Chondrocyte (in vitro differentiated cells): ENCODE measurements at regions not wholly inside any gene's neighbourhood (a gene's known extent, or its start where the extent isn't known, plus 50 kb on each side); places are given as distances from the start of the nearest gene placed in this dataset.
"Not testable (repeated sequence)": the region's sequence is repeated elsewhere in the genome, so short reads cannot be mapped to it uniquely, and the experiment has no call there.

ENCODE experiments used
- DNase-seq: peaks from one replicate; pipeline ENCODE4 v3.0.0; 2021; ENCODE audit warnings: mixed read lengths, low spot score
- H3K27ac Mint-ChIP-seq: one replicate; pipeline ENCODE4 v1.8.0; 2021; ENCODE audit warnings: mild to moderate bottlenecking, moderate library complexity, mixed read lengths; ENCODE audit not compliant: unreplicated experiment
- H3K27me3 Mint-ChIP-seq: 2 replicates; pipeline ENCODE4 v1.8.0; 2021; ENCODE audit warnings: low read depth, mixed read lengths
- H3K36me3 Mint-ChIP-seq: 2 replicates; pipeline ENCODE4 v1.8.0; 2021; ENCODE audit warnings: low read depth, mixed read lengths
- H3K4me1 Mint-ChIP-seq: 2 replicates; pipeline ENCODE4 v1.8.0; 2021; ENCODE audit warnings: low read depth, mild to moderate bottlenecking, mixed read lengths
- H3K4me3 Mint-ChIP-seq: one replicate; pipeline ENCODE4 v1.8.0; 2021; ENCODE audit warnings: mild to moderate bottlenecking, moderate library complexity, mixed read lengths; ENCODE audit not compliant: unreplicated experiment
- H3K9me3 Mint-ChIP-seq: 2 replicates; pipeline ENCODE4 v1.8.0; 2021; ENCODE audit warnings: low read depth, mixed read lengths
- CTCF ChIP-seq: fragments of 200-600 bp; sonication (generic); IDR thresholded peaks from 2 replicates; pipeline ENCODE4 v1.5.0; 2021; ENCODE audit warnings: antibody characterized with exemption, mild to moderate bottlenecking, moderate library complexity

GRCh38 chr14:51462706-51463105 is 189.0 kb upstream of the FRMD6 start:
- Mint-ChIP-seq H3K4me3 (no peak overlapping the region), H3K4me1 (peaks cover 10% of the 10 kb centered on the region), H3K27ac (no peak overlapping the region), H3K27me3 (no peaks in the 10 kb centered on the region), H3K36me3 (no peaks in the 10 kb centered on the region), H3K9me3 (no peaks in the 10 kb centered on the region)
- no peak for TF ChIP-seq CTCF
- DNase-seq: no peak

- no peak for DNase-seq
- Mint-ChIP-seq H3K9me3 (no peaks in the 10 kb centered on the region), H3K27me3 (no peaks in the 10 kb centered on the region), H3K4me1 (peaks cover 6% of the 10 kb centered on the region), H3K36me3 (no peaks in the 10 kb centered on the region), H3K4me3 (no peak overlapping the region), H3K27ac (no peak overlapping the region)
- no peak for TF ChIP-seq CTCF
These were observed 188.2 kb upstream of the FRMD6 start for GRCh38 chr14:51463461-51463860.

GRCh38 chr14:51464411-51464810 is 187.3 kb upstream of the FRMD6 start:
- H3K36me3 Mint-ChIP-seq: no peaks in the 10 kb centered on the region
- peaks cover 3% of the 10 kb centered on the region for H3K4me1 Mint-ChIP-seq
- no peak for TF ChIP-seq CTCF
- H3K27me3 Mint-ChIP-seq: no peaks in the 10 kb centered on the region
- no peak overlapping the region for H3K4me3 Mint-ChIP-seq
- DNase-seq: no peak
- H3K9me3 Mint-ChIP-seq: no peaks in the 10 kb centered on the region
- H3K27ac Mint-ChIP-seq: no peak overlapping the region

GRCh38 chr14:51465486-51465885 is 186.2 kb upstream of the FRMD6 start:
- Mint-ChIP-seq H3K36me3 (no peaks in the 10 kb centered on the region), H3K27ac (no peak overlapping the region), H3K4me3 (no peak overlapping the region), H3K27me3 (no peaks in the 10 kb centered on the region), H3K4me1 (no peaks in the 10 kb centered on the region), H3K9me3 (no peaks in the 10 kb centered on the region)
- TF ChIP-seq CTCF: no peak
- DNase-seq: no peak

- H3K4me1 Mint-ChIP-seq, DNase-seq, H3K27ac Mint-ChIP-seq, H3K36me3 Mint-ChIP-seq, H3K27me3 Mint-ChIP-seq, H3K4me3 Mint-ChIP-seq, H3K9me3 Mint-ChIP-seq: not testable (repeated sequence)
These were observed 184.3 kb upstream of the FRMD6 start for GRCh38 chr14:51467392-51467791.

GRCh38 chr14:51468523-51468922 is 183.2 kb upstream of the FRMD6 start:
- TF ChIP-seq CTCF: no peak
- DNase-seq: no peak
- no peaks in the 10 kb centered on the region for H3K9me3 Mint-ChIP-seq

More at GRCh38 chr14:51468523-51468922, 183.2 kb upstream of the FRMD6 start:
- peaks cover 8% of the 10 kb centered on the region for H3K4me1 Mint-ChIP-seq
- H3K4me3 Mint-ChIP-seq: no peak overlapping the region
- H3K27ac Mint-ChIP-seq: no peak overlapping the region
- no peaks in the 10 kb centered on the region for H3K36me3 Mint-ChIP-seq
- no peaks in the 10 kb centered on the region for H3K27me3 Mint-ChIP-seq
